ENCODE measurements at regions not wholly inside any gene's neighbourhood (a gene's known extent, or its start where the extent isn't known, plus 50 kb on each side); places are given as distances from the start of the nearest gene placed in this dataset.

DNA sequence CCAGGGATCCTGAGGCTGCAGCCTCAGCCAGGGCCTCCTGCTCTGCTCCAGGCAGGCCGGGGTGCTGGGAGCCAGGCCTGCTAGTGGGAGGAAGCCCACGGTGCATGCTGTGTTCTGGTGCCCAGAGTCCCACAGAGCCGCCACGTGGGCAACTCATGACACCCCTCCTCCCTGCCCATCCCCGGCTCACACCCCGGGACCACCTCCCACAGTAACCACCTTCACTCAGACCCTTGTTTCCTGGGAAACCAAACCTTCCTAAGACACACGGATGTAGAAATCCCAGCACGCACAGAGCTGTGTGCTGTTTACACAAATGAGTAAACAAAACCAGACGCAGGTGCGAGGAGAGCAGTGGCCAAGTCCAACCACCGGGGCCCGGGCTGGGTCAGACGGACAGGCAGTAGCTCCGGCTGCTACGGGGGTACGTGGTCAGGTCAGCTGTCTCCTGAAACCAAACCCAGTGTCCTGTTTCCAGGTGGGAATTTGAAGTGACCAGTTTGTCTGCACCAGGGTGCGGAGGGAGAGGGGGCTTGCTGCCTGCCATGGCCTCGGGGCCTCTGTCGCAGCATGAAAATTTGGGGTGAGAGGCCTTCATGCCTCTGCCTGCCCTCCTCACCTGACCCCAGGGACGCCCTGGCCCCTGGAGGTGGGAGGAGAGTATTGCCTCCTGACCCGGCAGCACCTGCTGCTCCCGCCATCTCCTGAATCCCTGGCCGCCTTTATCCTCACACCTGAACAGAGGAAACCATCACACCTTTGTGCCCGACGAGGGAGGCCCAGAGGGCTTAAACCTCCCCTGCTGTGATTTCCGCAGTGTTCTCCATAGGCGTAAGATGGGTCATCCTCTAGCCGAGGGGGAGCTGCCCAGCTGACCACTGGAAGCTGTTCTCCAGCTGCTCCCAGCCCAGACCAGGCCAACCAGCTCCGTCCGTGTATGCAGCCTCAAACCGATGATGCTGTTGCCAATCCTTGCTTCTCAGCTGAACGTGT is 52.0 kb upstream of the SMOC2 start:
- no peaks in the 10 kb centered on the region for H3K4me1 ChIP-seq (ENCODE audit: control insufficient read depth in 1 of 2, extremely low read depth in 1 of 2, insufficient read depth in 2 of 2, low read length in 2 of 2)
- ATAC-seq (replicated peaks in 1 of 4) (no peak), DNase-seq (no peak)
- Mint-ChIP-seq H3K9me3 (no peaks in the 10 kb centered on the region), H3K4me1 (no peaks in the 10 kb centered on the region), H3K4me3 (no peak overlapping the region), H3K27ac (no peak overlapping the region), H3K27me3 (peaks cover 0 to 5% of the 10 kb centered on the region in 2 donors), H3K36me3 (no peaks in the 10 kb centered on the region)
- H3K9me3 ChIP-seq: no peaks in the 10 kb centered on the region
- no peak overlapping the region for H3K27ac ChIP-seq (ENCODE audit: low read length)
- 91% methylated on average over 23 of the region's 32 CpGs for WGBS (ENCODE audit: insufficient coverage)
- H3K4me3 ChIP-seq (ENCODE audit: control insufficient read depth in 1 of 2, extremely low read depth in 1 of 2, low read length in 1 of 2): no peak overlapping the region
- ChIA-PET CTCF (no interaction called here), POLR2A (interaction anchor here in 1 of 2 donors (0.7 kb wide), 1 partner anchor 522 kb away, joined by 3 read pairs; no protein-coding TSS in a partner anchor)
- H3K27me3 ChIP-seq (replicated peaks in 1 of 2; ENCODE audit: control insufficient read depth in 2 of 2, extremely low read depth in 1 of 2, insufficient read depth in 2 of 2, low read length in 1 of 2): peaks cover 0 to 17% of the 10 kb centered on the region in 2 experiments
- no peaks in the 10 kb centered on the region for H3K36me3 ChIP-seq (ENCODE audit: control insufficient read depth in 2 of 2, extremely low read depth in 1 of 2, insufficient read depth in 1 of 2, low read length in 1 of 2)

DNA sequence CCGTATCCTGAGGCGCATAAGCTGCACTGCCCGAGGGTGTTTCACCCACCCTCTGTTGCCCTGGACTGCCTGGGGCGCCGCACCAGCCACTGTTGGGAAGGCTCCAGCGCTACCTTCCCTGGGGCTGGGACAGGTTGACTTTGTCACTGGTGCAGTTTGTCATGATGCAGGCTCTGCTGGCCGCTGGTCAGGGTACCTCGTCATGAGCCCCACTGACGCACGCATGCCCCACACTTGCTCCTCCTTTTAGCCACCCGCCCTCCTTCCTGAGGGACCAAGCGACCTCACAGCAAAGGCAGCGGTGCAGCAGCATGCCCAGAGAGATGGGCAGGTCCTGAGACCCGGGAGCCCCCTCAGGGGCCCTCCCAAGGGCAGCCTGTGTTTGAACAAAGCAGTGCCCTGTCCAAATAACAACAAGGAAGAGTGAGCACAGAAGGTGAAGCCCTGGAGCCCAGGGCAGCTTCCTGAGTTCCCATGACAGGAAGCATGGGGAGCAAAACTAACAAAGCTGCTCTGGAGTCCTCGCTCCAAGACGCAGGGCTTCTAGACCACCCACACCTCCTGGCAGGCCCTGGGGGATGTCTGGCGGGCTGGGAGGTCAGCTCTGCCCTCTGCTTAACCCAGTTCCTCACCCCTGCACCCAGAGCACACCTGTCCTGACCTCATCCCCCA is 50.1 kb upstream of the SMOC2 start:
- peaks cover 4 to 8% of the 10 kb centered on the region in 2 donors for H3K27me3 Mint-ChIP-seq
- DNase-seq: no peak
- no peak overlapping the region for H3K4me3 ChIP-seq (ENCODE audit: control insufficient read depth in 1 of 2, extremely low read depth in 1 of 2, low read length in 1 of 2)
- ChIA-PET POLR2A (no interaction called here), CTCF (no interaction called here)
- H3K9me3 ChIP-seq: no peaks in the 10 kb centered on the region
- no peak overlapping the region for H3K4me3 Mint-ChIP-seq
- 76% methylated on average over 15 of the region's 17 CpGs for WGBS (ENCODE audit: insufficient coverage)
- no peaks in the 10 kb centered on the region for H3K4me1 Mint-ChIP-seq
- no peak overlapping the region for H3K27ac ChIP-seq (ENCODE audit: low read length)
- peaks cover 0 to 23% of the 10 kb centered on the region in 2 experiments for H3K27me3 ChIP-seq (replicated peaks in 1 of 2; ENCODE audit: control insufficient read depth in 2 of 2, extremely low read depth in 1 of 2, insufficient read depth in 2 of 2, low read length in 1 of 2)
- no peaks in the 10 kb centered on the region for H3K36me3 ChIP-seq (ENCODE audit: control insufficient read depth in 2 of 2, extremely low read depth in 1 of 2, insufficient read depth in 1 of 2, low read length in 1 of 2)
- no peaks in the 10 kb centered on the region for H3K36me3 Mint-ChIP-seq
- no peaks in the 10 kb centered on the region for H3K9me3 Mint-ChIP-seq
- ATAC-seq (replicated peaks in 1 of 4): no peak
- no peak overlapping the region for H3K27ac Mint-ChIP-seq
- H3K4me1 ChIP-seq (ENCODE audit: control insufficient read depth in 1 of 2, extremely low read depth in 1 of 2, insufficient read depth in 2 of 2, low read length in 2 of 2): no peaks in the 10 kb centered on the region

All from T-cell (primary cell).